ENCODE measurements at regions not wholly inside any gene's neighbourhood (a gene's known extent, or its start where the extent isn't known, plus 50 kb on each side); places are given as distances from the start of the nearest gene placed in this dataset.

DNA sequence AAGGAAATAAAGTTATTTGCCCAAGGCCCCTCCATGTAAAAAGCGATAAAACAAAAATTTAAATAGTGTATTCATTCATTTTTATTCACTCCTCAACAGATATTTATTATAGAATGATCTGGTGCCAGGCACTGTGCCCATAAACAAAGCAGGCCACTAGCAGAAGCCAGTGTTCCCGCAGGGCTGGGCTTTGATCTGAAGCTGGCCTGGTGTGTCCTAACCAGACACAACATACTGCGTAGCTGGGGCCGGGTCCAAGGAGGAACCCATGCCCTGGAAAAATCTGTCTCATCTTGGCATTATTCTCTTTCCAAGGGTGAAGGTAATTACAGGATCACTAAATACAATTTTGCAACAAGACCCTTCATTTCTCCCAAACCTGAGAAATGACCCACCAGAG lies 537.4 kb upstream of the CDH5 start:
- TF ChIP-seq, protein P1, sequence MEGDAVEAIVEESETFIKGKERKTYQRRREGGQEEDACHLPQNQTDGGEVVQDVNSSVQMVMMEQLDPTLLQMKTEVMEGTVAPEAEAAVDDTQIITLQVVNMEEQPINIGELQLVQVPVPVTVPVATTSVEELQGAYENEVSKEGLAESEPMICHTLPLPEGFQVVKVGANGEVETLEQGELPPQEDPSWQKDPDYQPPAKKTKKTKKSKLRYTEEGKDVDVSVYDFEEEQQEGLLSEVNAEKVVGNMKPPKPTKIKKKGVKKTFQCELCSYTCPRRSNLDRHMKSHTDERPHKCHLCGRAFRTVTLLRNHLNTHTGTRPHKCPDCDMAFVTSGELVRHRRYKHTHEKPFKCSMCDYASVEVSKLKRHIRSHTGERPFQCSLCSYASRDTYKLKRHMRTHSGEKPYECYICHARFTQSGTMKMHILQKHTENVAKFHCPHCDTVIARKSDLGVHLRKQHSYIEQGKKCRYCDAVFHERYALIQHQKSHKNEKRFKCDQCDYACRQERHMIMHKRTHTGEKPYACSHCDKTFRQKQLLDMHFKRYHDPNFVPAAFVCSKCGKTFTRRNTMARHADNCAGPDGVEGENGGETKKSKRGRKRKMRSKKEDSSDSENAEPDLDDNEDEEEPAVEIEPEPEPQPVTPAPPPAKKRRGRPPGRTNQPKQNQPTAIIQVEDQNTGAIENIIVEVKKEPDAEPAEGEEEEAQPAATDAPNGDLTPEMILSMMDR (IDR thresholded peaks at IDR 0.05) = no peak
- TF ChIP-seq POLR2AphosphoS5 (IDR thresholded peaks at IDR 0.05) = no peak
- no peak for TF ChIP-seq POLR2A (IDR thresholded peaks at IDR 0.05)

All from breast epithelium (tissue), 3 donors.